Esophagus squamous epithelium (tissue), 4 donors: ENCODE measurements at regions not wholly inside any gene's neighbourhood (a gene's known extent, or its start where the extent isn't known, plus 50 kb on each side); places are given as distances from the start of the nearest gene placed in this dataset.

Experiments
- CTCF ChIP-seq, 6 experiments: fragments of 450-650 bp in 4 of 6; fragments of 200-600 bp in 2 of 6; sonication (generic) in 2 of 6; IDR thresholded peaks; one replicate each; pipeline ENCODE4 v1.5.1; 2016 to 2019; ENCODE audit warnings: antibody characterized with exemption in 6 of 6, mild to moderate bottlenecking in 4 of 6, moderate library complexity in 4 of 6
- POLR2A ChIP-seq, 4 donors: fragments of 450-650 bp; IDR thresholded peaks; one replicate each; pipeline ENCODE4 v1.6.1; 2017; ENCODE audit warnings: antibody characterized with exemption in 4 of 4, mild to moderate bottlenecking in 4 of 4, moderate library complexity in 3 of 4

- TF ChIP-seq CTCF (IDR thresholded peaks at IDR 0.05) (no peak), POLR2A (IDR thresholded peaks at IDR 0.05) (no peak)
Measured at GRCh38 chr3:106068381-106068780, 199.6 kb upstream of the CBLB start.
